HFF-Myc (cell line): ENCODE measurements at regions not wholly inside any gene's neighbourhood (a gene's known extent, or its start where the extent isn't known, plus 50 kb on each side); places are given as distances from the start of the nearest gene placed in this dataset.
A peak's percentile ranks its signal among the peaks of the same experiment; 100 is the strongest.
"Not testable (repeated sequence)": the region's sequence is repeated elsewhere in the genome, so short reads cannot be mapped to it uniquely, and the experiment has no call there.

ENCODE experiments used
- DNase-seq: peaks from one replicate; pipeline ENCODE4 v3.0.0-alpha.2; 2011; ENCODE audit warnings: low read depth; ENCODE audit errors: extremely low read depth
- H3K4me3 ChIP-seq: replicated peaks from 2 replicates; pipeline ENCODE4 v1.5.1; 2011; ENCODE audit warnings: low read depth, mild to moderate bottlenecking, control low read depth, low read length
- TF ChIP-seq, protein P1 (sequence below): IDR thresholded peaks from 2 replicates; pipeline ENCODE4 v1.5.1; 2012; ENCODE audit warnings: mild to moderate bottlenecking, low read depth, low read length, control low read depth; ENCODE audit errors: missing control alignments

DNA sequence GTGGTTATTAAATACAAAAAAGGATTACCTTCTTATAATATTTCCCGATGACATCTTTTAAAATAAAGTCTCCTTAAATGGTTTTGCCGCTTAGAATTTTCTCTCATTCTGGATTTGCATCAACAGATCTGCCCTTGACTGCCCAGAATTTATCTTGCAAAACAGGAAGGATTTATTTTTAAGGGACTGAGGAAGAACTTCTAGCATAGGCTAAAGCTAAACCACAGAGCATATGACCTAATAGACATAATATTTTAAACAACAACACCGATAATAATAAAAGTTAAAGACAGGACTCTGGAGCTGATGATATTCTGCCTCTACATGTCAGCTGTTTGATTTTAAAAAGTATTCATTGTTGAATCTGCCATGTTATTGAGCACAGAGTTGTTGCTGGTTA, 145.3 kb upstream of the ADCY2 start:
- H3K4me3 ChIP-seq = no peak overlapping the region
- TF ChIP-seq, protein P1, sequence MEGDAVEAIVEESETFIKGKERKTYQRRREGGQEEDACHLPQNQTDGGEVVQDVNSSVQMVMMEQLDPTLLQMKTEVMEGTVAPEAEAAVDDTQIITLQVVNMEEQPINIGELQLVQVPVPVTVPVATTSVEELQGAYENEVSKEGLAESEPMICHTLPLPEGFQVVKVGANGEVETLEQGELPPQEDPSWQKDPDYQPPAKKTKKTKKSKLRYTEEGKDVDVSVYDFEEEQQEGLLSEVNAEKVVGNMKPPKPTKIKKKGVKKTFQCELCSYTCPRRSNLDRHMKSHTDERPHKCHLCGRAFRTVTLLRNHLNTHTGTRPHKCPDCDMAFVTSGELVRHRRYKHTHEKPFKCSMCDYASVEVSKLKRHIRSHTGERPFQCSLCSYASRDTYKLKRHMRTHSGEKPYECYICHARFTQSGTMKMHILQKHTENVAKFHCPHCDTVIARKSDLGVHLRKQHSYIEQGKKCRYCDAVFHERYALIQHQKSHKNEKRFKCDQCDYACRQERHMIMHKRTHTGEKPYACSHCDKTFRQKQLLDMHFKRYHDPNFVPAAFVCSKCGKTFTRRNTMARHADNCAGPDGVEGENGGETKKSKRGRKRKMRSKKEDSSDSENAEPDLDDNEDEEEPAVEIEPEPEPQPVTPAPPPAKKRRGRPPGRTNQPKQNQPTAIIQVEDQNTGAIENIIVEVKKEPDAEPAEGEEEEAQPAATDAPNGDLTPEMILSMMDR = no peak
- no peak for DNase-seq

DNA sequence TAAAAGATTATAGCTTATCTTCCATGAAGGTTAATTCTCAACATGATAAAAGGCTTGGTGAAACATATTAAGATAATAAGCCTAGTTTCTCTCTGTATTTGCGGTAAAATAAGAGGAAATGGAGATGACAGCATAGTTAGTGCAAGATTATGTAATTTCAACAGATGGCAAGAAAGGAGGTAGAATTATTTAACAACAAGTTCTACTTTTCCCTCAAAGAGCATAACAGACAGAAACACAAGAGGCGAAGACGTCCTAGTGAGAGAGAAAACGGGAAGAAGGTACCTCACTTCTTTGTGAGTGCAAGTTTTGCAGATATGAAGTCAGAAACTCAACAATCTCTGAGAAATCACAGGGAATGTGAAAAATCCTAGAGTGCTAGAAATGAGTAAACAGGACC, 144.8 kb upstream of the ADCY2 start:
- no peak overlapping the region for H3K4me3 ChIP-seq
- DNase-seq = no peak
- TF ChIP-seq, protein P1 = no peak

DNA sequence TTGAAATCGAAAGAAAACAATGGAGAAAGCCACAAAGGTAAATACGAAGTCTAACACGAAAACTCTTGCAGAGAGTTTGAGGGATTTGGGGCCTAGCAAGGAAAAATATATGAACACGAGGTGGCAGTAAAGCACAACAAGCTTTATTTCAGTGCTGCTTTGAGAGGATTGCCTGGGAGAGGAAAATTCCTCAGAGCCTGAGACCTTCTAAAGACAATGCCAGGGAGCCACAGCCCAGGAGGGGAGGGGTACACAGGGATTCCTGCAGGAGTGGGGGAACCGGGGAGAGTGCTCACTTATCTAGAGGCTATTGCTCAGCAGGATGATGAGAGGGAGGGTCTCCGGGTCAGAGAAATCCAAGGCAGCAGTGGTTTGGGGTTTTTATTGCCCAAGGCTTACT, 134.9 kb upstream of the ADCY2 start:
- H3K4me3 ChIP-seq = no peak overlapping the region
- TF ChIP-seq, protein P1 = peak; percentile 53
- peak; percentile 26 for DNase-seq

DNA sequence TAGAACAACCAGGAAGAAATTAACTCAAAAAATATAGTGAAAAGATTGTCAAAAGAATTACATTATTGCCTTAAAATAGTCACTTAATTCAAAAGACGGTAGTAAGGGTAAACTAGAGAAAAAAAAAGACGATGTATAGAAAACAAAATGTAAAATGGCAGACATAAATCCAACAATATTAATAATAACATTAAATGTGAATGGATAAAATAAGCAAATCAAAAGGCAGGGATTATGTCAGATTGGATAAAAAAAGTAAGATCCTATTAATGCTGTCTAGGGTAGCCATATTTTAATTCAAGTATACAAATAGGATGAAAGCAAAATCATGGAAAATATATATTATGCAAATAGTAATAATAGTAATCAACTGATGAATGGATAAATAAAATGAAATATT, 134.0 kb upstream of the ADCY2 start:
- H3K4me3 ChIP-seq = no peak overlapping the region
- TF ChIP-seq, protein P1 = no peak
- no peak for DNase-seq

DNA sequence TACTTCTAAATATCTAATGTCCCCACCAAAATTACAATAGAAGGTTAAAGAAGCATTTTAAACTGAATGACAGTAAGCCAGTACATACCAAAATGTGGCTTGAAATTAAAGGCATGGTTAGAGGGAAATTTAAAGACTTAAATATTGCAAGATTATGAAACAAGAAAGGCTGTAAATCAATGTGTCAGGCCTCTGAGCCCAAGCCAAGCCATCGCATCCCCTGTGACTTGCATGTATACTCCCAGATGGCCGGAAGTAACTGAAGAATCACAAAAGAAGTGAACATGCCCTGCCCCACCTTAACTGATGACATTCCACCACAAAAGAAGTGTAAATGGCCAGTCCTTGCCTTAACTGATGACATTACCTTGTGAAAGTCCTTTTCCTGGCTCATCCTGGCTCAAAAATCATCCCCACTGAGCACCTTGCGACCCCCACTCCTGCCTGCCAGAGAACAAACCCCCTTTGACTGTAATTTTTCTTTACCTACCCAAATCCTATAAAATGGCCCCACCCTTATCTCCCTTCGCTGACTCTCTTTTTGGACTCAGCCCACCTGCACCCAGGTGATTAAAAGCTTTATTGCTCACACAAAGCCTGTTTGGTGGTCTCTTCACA, 132.4 kb upstream of the ADCY2 start:
- H3K4me3 ChIP-seq, DNase-seq: not testable (repeated sequence)

DNA sequence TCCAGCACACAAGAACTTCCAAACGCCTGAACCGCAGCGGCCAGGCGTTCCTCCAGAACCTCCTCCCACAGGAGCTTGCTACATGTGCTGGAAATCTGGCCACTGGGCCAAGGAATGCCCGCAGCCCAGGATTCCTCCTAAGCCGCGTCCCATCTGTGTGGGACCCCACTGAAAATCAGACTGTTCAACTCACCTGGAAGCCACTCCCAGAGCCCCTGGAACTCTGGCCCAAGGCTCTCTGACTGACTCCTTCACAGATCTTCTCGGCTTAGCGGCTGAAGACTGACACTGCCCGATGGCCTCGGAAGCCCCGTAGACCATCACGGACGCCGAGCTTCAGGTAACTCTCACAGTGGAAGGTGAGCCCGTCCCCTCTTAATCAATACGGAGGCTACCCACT, 130.2 kb upstream of the ADCY2 start:
- H3K4me3 ChIP-seq, DNase-seq: not testable (repeated sequence)

DNA sequence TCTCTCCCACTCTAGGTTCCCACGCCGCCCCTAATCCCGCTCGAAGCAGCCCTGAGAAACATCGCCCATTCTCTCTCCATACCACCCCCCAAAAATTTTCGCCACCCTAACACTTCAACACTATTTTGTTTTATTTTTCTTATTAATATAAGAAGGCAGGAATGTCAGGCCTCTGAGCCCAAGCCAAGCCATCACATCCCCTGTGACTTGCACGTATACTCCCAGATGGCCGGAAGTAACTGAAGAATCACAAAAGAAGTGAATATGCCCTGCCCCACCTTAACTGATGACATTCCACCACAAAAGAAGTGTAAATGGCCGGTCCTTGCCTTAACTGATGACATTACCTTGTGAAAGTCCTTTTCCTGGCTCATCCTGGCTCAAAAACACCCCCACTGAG, 127.2 kb upstream of the ADCY2 start:
- DNase-seq, H3K4me3 ChIP-seq: not testable (repeated sequence)

DNA sequence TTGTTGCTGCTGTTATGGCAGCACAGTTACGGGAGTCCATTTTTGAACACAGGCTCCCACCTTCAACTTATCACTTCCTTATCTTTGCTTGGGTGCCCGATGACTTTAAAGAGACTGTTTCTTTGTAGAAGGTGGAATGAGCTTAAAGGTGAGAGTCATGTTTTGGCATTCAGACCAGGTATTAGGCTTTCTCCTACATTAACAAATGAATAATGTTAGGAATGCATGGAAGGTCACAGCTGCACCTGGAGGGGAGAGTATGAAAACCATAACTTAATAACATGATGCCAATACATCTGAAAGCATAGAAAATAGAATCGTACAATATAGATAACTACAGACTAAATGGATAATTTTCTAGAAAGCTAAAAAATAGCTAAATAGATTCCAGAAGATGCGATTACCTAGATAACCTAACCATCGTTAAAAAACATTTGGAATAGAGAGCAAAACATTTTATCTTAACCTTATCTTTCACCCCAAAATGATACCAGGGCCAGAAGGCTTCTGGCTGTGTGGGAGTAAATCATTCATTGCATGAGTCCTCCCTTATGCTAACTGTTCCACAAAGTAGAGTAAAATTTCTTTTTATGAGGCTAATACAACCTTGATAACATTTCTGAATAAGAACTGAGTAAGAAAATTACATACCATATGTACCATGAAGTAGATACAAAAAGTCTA, 126.2 kb upstream of the ADCY2 start:
- no peak for DNase-seq
- H3K4me3 ChIP-seq = no peak overlapping the region
- TF ChIP-seq, protein P1 = no peak
